ENCODE measurements at regions not wholly inside any gene's neighbourhood (a gene's known extent, or its start where the extent isn't known, plus 50 kb on each side); places are given as distances from the start of the nearest gene placed in this dataset.
"Not testable (repeated sequence)": the region's sequence is repeated elsewhere in the genome, so short reads cannot be mapped to it uniquely, and the experiment has no call there.

DNA sequence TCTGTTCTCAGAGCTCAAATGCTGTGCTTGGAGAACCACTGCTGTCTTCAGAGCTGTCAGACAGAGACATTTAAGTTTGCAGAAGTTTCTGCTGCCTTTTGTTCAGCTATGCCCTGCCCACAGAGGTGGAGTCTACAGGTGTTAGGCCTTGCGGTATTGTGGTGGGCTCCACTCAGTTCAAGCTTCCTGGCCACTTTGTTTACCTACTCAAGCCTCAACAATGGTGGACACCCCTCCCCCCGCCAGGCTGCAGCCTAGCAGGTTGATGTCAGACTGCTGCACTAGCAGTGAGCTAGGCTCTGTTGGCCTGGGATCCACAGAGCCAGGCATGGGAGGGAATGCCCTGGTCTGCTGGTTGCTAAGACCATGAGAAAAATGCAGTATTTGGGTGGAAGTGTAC, 323.8 kb downstream of the BCAT1 start:
- no peak for ATAC-seq
- intact Hi-C loops (cut with micrococcal nuclease), result no loop called here
- DNase-seq, result no peak

DNA sequence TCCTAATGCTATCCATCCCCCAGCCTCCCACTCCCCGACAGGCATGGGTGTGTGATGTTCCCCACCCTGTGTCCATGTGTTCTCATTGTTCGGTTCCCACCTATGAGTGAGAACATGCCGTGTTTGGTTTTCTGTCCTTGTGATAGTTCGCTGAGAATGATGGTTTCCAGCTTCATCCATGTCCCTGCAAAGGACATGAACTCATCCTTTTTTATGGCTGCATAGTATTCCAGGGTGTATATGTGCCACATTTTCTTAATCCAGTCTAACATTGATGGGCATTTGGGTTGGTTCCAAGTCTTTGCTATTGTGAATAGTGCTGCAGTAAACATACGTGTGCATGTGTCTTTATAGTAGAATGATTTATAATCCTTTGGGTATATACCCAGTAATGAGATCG, 328.9 kb downstream of the BCAT1 start:
- intact Hi-C loops (cut with micrococcal nuclease); ATAC-seq; DNase-seq: not testable (repeated sequence)

GRCh38 chr12:24617471-24617870, 331.4 kb downstream of the BCAT1 start:
- intact Hi-C loops (cut with micrococcal nuclease), result no loop called here

GRCh38 chr12:24615967-24616411, 332.9 kb downstream of the BCAT1 start:
- no peak for ATAC-seq
- DNase-seq, result no peak
- intact Hi-C loops (cut with micrococcal nuclease), result no loop called here

More at GRCh38 chr12:24617471-24617870, 331.4 kb downstream of the BCAT1 start:
- ATAC-seq (no peak), DNase-seq (no peak)

DNA sequence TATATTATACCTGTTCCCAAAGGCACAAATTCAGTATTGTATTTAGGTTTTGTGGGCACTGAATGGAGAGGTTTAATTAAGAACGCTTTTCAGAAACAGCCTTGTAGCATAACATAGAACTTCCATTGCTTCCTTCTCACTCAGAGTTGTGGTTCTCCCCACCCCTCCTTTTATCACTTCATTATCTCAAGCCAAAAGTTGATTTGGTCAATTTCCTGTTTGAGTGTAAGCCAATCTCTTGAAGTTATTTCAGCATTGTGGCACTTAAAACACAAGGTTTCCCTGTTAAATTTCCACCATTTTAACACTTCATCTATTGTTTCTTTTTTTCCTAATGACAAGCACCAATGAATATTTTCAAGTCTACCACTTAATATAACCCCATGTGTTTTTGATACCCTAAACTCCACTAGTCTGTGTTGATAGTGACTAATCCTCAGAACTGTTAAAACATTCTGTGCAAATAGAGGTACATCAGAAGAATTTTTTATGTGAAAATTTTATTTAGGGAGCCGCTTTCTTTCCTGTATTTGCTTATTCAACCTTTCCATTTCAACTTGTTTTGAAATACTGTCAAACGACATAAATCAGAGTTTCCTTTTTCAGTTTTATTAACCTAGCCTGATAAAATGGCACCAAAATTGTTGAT, 340.1 kb downstream of the BCAT1 start:
- intact Hi-C loops (cut with micrococcal nuclease), result no loop called here
- ATAC-seq (no peak), DNase-seq (no peak)

DNA sequence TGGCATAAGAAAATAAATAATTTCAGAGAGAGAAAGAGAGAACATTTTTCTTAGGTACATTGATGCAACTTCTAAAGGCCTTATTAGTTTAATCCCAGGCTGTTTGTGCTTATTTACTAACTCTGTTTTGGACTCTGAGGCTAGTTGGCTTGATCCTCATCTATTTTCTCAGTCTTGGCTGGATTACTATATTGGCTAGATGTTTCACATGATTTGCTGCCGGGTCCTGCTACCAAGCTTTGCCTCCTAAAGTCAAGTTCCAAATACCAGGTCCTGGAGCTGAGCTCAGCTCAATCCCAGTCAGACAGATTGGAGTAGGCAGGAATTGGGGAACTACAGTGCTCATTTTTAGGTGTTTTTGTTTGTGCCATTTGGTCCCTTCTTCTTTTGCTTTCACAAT, 340.8 kb downstream of the BCAT1 start:
- DNase-seq (no peak), ATAC-seq (no peak)
- intact Hi-C loops (cut with micrococcal nuclease), result no loop called here

DNA sequence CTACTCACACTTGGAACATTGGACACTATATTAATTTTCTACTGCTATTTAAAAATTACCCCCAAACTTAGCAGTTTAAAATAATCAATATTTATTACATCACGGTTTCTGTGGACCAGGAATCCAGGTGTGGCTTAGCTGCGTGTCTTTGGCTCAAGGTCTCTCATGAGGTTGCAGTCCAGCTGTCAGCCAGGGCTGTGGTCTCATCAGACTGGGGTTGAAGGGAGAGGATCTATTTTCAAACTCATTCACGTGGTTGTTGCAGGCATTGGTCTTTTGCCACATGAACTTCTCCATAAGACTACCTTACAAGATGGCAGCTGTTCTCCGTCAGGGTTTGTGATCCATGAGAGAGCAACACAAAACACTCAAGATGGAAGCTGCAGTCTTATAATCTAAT, 343.0 kb downstream of the BCAT1 start:
- no peak for ATAC-seq
- intact Hi-C loops (cut with micrococcal nuclease), result no loop called here
- DNase-seq, result no peak

DNA sequence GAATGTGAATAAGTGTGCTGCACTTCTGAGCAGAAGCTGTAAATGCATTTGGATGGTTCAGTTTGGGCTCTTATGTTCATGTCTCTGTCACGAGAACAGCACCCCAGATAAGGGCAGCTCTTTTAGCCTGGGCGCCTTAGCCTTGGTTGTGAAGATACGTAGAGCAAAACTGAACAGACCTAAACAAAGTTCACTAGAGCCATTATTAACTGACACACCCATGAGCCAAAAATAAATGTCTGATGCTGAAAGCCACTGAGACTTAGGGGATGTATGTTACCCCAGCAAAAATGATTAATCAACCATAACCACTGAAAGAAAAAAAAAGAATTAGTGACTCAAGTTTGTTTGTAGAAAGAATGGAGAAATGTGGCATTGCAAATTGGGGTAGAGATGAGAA, 343.4 kb downstream of the BCAT1 start:
- intact Hi-C loops (cut with micrococcal nuclease), result no loop called here
- DNase-seq (no peak), ATAC-seq (no peak)

DNA sequence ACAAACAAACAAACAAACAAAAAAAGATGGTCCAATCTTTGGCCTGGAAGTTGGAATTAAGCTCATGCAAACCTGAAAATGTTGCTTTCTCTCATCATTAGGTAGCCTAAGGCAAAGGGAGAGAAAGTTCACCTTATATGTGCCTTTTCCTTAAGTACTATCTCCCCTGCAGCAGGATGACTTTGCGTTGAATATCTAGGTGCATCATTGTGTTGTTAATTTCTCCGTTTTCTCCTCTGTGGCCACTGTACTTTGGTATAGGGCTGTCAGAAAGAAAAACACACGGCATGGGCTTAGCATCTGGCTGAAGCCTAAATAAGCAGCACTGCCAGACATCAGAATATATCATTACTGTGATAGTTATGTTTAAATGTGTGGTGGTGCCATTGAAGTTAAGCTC, 345.5 kb downstream of the BCAT1 start:
- DNase-seq (no peak), ATAC-seq (no peak)
- intact Hi-C loops (cut with micrococcal nuclease), result no loop called here

GRCh38 chr12:24600996-24601395, 347.9 kb downstream of the BCAT1 start:
- intact Hi-C loops (cut with micrococcal nuclease), result no loop called here
- no peak for ATAC-seq
- DNase-seq, result no peak

GRCh38 chr12:24600551-24600950, 348.4 kb downstream of the BCAT1 start:
- intact Hi-C loops (cut with micrococcal nuclease), result no loop called here
- DNase-seq (no peak), ATAC-seq (no peak)

- DNase-seq, result no peak
- intact Hi-C loops (cut with micrococcal nuclease), result no loop called here
- ATAC-seq, result no peak
These were observed 349.2 kb downstream of the BCAT1 start for GRCh38 chr12:24599736-24600135.

GRCh38 chr12:24597580-24597979, 351.3 kb downstream of the BCAT1 start:
- no peak for DNase-seq
- intact Hi-C loops (cut with micrococcal nuclease), result no loop called here
- no peak for ATAC-seq

DNA sequence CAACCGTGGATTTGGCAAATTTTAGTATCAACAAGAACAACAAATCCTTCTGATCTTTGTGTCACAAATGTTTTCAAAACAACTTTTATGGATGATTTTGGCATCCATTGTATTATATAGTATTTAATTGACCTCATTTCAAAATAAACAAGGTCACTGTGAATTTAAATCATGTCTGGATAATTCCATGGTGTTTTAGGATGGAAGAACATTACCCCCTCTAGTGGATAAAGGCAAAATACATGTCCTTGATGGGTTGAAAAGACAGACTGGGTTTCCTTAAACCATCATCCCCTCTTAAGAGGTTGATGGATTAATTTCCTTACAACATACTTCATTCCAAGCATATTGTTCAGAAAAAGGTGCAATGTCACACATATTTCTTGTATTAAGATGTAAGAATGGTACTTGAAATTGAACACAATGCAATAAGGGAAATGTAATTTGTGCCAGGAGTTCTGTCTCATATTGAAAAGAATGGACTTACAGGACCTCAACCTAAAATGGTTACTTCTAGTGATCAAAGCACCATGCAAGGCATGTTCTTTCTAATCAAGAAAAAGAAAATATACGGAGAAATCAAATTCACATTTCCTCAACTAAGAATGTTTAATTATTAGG, 352.0 kb downstream of the BCAT1 start:
- intact Hi-C loops (cut with micrococcal nuclease), result no loop called here
- no peak for DNase-seq
- no peak for ATAC-seq

DNA sequence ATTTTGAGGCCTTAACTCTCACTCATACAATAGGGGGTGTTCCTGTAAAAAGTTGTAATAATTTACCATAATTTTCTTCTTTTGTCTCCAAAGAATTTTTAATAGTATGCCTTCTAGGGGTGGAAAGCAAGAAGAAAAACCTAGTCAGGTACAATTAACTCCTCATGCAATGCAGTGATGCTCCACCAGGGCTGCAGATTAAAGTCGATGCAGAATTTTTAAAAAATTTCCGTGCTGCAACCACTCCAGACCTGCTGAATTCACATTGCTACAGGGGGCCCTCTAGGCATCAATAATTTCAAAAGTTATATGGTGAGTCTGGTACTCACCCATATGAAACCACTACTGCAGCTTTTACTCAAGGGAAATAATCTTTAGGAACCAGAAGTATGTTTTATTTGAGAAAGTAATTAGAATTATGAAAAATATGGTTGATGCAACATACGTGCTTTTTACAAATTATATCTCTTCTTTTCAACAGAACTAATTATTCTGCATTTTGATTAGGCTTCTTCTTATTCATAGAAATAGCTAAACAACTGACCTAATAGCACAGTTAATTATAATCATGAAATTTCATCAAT, 353.2 kb downstream of the BCAT1 start:
- intact Hi-C loops (cut with micrococcal nuclease), result no loop called here
- DNase-seq (no peak), ATAC-seq (no peak)

- intact Hi-C loops (cut with micrococcal nuclease), result no loop called here
- DNase-seq, result no peak
- no peak for ATAC-seq
These were observed 357.0 kb downstream of the BCAT1 start for GRCh38 chr12:24591715-24592440.

GRCh38 chr12:24591079-24591626, 357.7 kb downstream of the BCAT1 start:
- no peak for DNase-seq
- intact Hi-C loops (cut with micrococcal nuclease), result no loop called here
- no peak for ATAC-seq

GRCh38 chr12:24586293-24586692, 362.6 kb downstream of the BCAT1 start:
- ATAC-seq (no peak), DNase-seq (no peak)
- intact Hi-C loops (cut with micrococcal nuclease), result no loop called here

DNA sequence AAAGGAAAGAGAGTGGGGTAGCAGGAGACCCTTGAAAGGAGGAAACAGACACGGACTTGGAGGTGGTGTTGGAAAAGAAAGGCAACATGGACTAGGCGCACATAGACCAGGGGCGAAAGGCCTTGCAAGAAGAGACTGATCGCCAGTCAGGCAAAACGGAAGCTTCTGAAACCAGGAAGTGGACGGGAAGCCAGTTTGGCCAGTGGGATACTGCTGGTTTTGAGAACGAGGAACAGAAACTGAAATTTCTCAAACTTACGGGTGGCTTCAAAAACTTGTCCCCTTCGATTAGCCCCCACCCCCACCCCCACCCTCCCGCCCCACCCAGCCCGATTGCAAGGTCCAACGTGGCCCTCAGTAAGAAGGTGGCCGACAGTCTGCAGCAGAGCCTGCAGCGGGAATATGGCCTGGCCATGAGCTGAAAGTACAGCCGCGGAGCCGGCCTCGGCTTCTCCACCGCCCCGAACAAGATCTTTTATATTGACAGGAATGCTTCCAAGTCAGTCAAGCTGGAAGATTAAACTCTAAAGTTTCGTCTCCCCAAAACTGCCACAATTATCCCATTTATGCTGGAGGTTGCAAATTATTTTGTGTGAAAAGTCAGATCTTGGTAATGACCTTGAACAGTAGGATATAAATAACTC, 364.7 kb downstream of the BCAT1 start:
- no peak for DNase-seq
- intact Hi-C loops (cut with micrococcal nuclease), result no loop called here
- ATAC-seq, result no peak

Measured in left ventricle myocardium superior (tissue), 1 donor.